Glutamatergic neuron (in vitro differentiated cells): ENCODE measurements at regions not wholly inside any gene's neighbourhood (a gene's known extent, or its start where the extent isn't known, plus 50 kb on each side); places are given as distances from the start of the nearest gene placed in this dataset.

Source experiments
- DNase-seq: peaks from one replicate; pipeline ENCODE4 v3.0.0; 2022
- H3K27ac Mint-ChIP-seq: one replicate; pipeline ENCODE4 v1.8.0; 2020; ENCODE audit warnings: mild to moderate bottlenecking, mixed read lengths, inconsistent platforms; ENCODE audit not compliant: unreplicated experiment
- H3K27me3 Mint-ChIP-seq: one replicate; pipeline ENCODE4 v1.8.0; 2020; ENCODE audit warnings: mild to moderate bottlenecking, moderate library complexity, mixed read lengths, inconsistent platforms; ENCODE audit not compliant: unreplicated experiment
- H3K36me3 Mint-ChIP-seq: one replicate; pipeline ENCODE4 v1.8.0; 2020; ENCODE audit warnings: mild to moderate bottlenecking, mixed read lengths, inconsistent platforms; ENCODE audit not compliant: unreplicated experiment
- H3K4me1 Mint-ChIP-seq: one replicate; pipeline ENCODE4 v1.8.0; 2020; ENCODE audit warnings: mild to moderate bottlenecking, low read depth, mixed read lengths, inconsistent platforms; ENCODE audit not compliant: unreplicated experiment
- H3K4me3 Mint-ChIP-seq: one replicate; pipeline ENCODE4 v1.8.0; 2020; ENCODE audit warnings: mild to moderate bottlenecking, mixed read lengths, inconsistent platforms; ENCODE audit not compliant: unreplicated experiment
- H3K9me3 Mint-ChIP-seq: one replicate; pipeline ENCODE4 v1.8.0; 2020; ENCODE audit warnings: mild to moderate bottlenecking, moderate library complexity, mixed read lengths, inconsistent platforms; ENCODE audit not compliant: unreplicated experiment
- TF ChIP-seq, protein P1 (sequence below): fragments of 200-600 bp; sonication (generic); IDR thresholded peaks from one replicate; pipeline ENCODE4 v1.5.0; 2021; ENCODE audit not compliant: partially characterized antibody, unreplicated experiment

- Mint-ChIP-seq H3K27me3 (peaks cover 10% of the 10 kb centered on the region), H3K9me3 (peaks cover 27% of the 10 kb centered on the region), H3K4me1 (no peaks in the 10 kb centered on the region), H3K27ac (no peak overlapping the region), H3K36me3 (peaks cover 18% of the 10 kb centered on the region), H3K4me3 (no peak overlapping the region)
- TF ChIP-seq, protein P1, sequence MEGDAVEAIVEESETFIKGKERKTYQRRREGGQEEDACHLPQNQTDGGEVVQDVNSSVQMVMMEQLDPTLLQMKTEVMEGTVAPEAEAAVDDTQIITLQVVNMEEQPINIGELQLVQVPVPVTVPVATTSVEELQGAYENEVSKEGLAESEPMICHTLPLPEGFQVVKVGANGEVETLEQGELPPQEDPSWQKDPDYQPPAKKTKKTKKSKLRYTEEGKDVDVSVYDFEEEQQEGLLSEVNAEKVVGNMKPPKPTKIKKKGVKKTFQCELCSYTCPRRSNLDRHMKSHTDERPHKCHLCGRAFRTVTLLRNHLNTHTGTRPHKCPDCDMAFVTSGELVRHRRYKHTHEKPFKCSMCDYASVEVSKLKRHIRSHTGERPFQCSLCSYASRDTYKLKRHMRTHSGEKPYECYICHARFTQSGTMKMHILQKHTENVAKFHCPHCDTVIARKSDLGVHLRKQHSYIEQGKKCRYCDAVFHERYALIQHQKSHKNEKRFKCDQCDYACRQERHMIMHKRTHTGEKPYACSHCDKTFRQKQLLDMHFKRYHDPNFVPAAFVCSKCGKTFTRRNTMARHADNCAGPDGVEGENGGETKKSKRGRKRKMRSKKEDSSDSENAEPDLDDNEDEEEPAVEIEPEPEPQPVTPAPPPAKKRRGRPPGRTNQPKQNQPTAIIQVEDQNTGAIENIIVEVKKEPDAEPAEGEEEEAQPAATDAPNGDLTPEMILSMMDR = no peak
- no peak for DNase-seq
These were observed 833.8 kb downstream of the TBC1D22A start for GRCh38 chr22:47596176-47596690.

- no peak for DNase-seq
- Mint-ChIP-seq H3K4me1 (no peaks in the 10 kb centered on the region), H3K27me3 (peaks cover 10% of the 10 kb centered on the region), H3K27ac (no peak overlapping the region), H3K36me3 (peaks cover 17% of the 10 kb centered on the region), H3K4me3 (no peak overlapping the region), H3K9me3 (peaks cover 27% of the 10 kb centered on the region)
- TF ChIP-seq, protein P1 = no peak
These were observed 832.5 kb downstream of the TBC1D22A start for GRCh38 chr22:47594836-47595521.

- no peak overlapping the region for H3K27ac Mint-ChIP-seq
- DNase-seq = no peak
- H3K4me1 Mint-ChIP-seq = no peaks in the 10 kb centered on the region
- H3K9me3 Mint-ChIP-seq = peaks cover 30% of the 10 kb centered on the region
- no peak overlapping the region for H3K4me3 Mint-ChIP-seq
- TF ChIP-seq, protein P1 = no peak
- H3K27me3 Mint-ChIP-seq = peaks cover 14% of the 10 kb centered on the region
- peaks cover 16% of the 10 kb centered on the region for H3K36me3 Mint-ChIP-seq
These were observed 831.5 kb downstream of the TBC1D22A start for GRCh38 chr22:47593911-47594311.

DNA sequence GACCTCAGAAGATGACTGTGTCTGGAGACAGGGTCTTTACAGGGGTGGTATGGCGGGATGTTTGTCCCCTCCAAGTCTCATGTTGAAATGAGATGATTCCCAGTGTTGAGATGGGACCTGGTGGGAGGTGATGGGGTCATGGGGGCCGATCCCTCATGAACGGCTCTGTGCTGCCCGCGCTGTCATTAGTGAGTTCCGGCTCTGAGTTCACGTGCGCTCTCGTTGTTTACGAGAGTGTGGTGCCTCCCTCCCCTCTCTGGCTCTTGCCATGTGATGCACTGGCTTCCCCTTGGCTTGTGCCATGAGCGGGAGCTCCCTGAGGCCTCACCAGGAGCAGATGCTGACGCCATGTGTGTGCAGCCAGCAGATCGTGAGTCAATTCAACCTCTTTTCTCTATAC, 830.8 kb downstream of the TBC1D22A start:
- H3K36me3 Mint-ChIP-seq = peaks cover 14% of the 10 kb centered on the region
- no peak overlapping the region for H3K4me3 Mint-ChIP-seq
- no peak for DNase-seq
- no peak overlapping the region for H3K27ac Mint-ChIP-seq
- peaks cover 30% of the 10 kb centered on the region for H3K9me3 Mint-ChIP-seq
- no peaks in the 10 kb centered on the region for H3K4me1 Mint-ChIP-seq
- H3K27me3 Mint-ChIP-seq = peaks cover 14% of the 10 kb centered on the region
- TF ChIP-seq, protein P1 = no peak

- Mint-ChIP-seq H3K4me1 (no peaks in the 10 kb centered on the region), H3K27ac (no peak overlapping the region), H3K4me3 (no peak overlapping the region), H3K9me3 (peaks cover 30% of the 10 kb centered on the region), H3K36me3 (peaks cover 14% of the 10 kb centered on the region), H3K27me3 (peaks cover 14% of the 10 kb centered on the region)
- DNase-seq = no peak
- TF ChIP-seq, protein P1 = no peak
These were observed 830.3 kb downstream of the TBC1D22A start for GRCh38 chr22:47592791-47593190.
